Hepatocyte (in vitro differentiated cells): ENCODE measurements at regions not wholly inside any gene's neighbourhood (a gene's known extent, or its start where the extent isn't known, plus 50 kb on each side); places are given as distances from the start of the nearest gene placed in this dataset.

Source experiments
- DNase-seq: peaks from one replicate; pipeline ENCODE4 v3.0.0-alpha.2; 2016; ENCODE audit warnings: low spot score
- H2AFZ ChIP-seq: fragments of 200-600 bp; sonication (generic); 2 replicates; pipeline ENCODE4 v1.6.0; 2016; ENCODE audit warnings: antibody characterized with exemption, mild to moderate bottlenecking
- H3K27ac ChIP-seq: fragments of 200-600 bp; sonication (generic); 2 replicates; pipeline ENCODE4 v1.5.1; 2016; ENCODE audit warnings: mild to moderate bottlenecking
- H3K27me3 ChIP-seq: fragments of 200-600 bp; sonication (generic); 2 replicates; pipeline ENCODE4 v1.6.1; 2016
- H3K36me3 ChIP-seq: fragments of 200-600 bp; sonication (generic); replicated peaks from 2 replicates; pipeline ENCODE4 v1.5.1; 2016; ENCODE audit warnings: low read depth; ENCODE audit not compliant: insufficient read depth
- H3K4me1 ChIP-seq: fragments of 200-600 bp; sonication (generic); 2 replicates; pipeline ENCODE4 v1.5.1; 2016; ENCODE audit warnings: mild to moderate bottlenecking, moderate library complexity; ENCODE audit not compliant: insufficient read depth
- H3K4me2 ChIP-seq: fragments of 200-600 bp; sonication (generic); 2 replicates; pipeline ENCODE4 v1.6.0; 2016
- H3K4me3 ChIP-seq: fragments of 200-600 bp; sonication (generic); 2 replicates; pipeline ENCODE4 v1.5.1; 2016; ENCODE audit warnings: mild to moderate bottlenecking
- H3K79me2 ChIP-seq: fragments of 200-600 bp; sonication (generic); 2 replicates; pipeline ENCODE4 v1.6.0; 2017; ENCODE audit warnings: mild to moderate bottlenecking
- H3K9me2 ChIP-seq: fragments of 200-600 bp; sonication (generic); replicated peaks from 2 replicates; pipeline ENCODE4 v1.6.0; 2017; ENCODE audit warnings: mild to moderate bottlenecking; ENCODE audit not compliant: insufficient read depth
- H3K9me3 ChIP-seq: fragments of 200-600 bp; sonication (generic); 2 replicates; pipeline ENCODE4 v1.5.1; 2016; ENCODE audit warnings: low read depth, mild to moderate bottlenecking
- H4K20me1 ChIP-seq: fragments of 200-600 bp; sonication (generic); 2 replicates; pipeline ENCODE4 v1.6.0; 2016; ENCODE audit warnings: mild to moderate bottlenecking; ENCODE audit not compliant: insufficient read depth, poor library complexity, severe bottlenecking
- CTCF ChIP-seq: fragments of 200-600 bp; sonication (generic); IDR thresholded peaks from 2 replicates; pipeline ENCODE4 v1.5.1; 2016; ENCODE audit warnings: antibody characterized with exemption, mild to moderate bottlenecking; ENCODE audit not compliant: poor library complexity
- EZH2 ChIP-seq: fragments of 200-600 bp; sonication (generic); IDR thresholded peaks from 2 replicates; pipeline ENCODE4 v1.6.1; 2016; ENCODE audit warnings: antibody characterized with exemption, mild to moderate bottlenecking, borderline replicate concordance
- EZH2phosphoT487 ChIP-seq: fragments of 200-600 bp; sonication (generic); IDR thresholded peaks from one replicate; pipeline ENCODE4 v1.6.1; 2018; ENCODE audit warnings: antibody characterized with exemption, mild to moderate bottlenecking, low read depth, moderate library complexity; ENCODE audit not compliant: unreplicated experiment, severe bottlenecking
- WGBS: methylation state at CpG from one replicate; pipeline ENCODE4 v1.1.6; 2016; ENCODE audit warnings: low lambda C conversion rate; ENCODE audit errors: missing lambda C conversion rate; 5-methylcytosine and 5-hydroxymethylcytosine counted together

- DNase-seq: no peak
- Histone ChIP-seq H3K36me3 (no peaks in the 10 kb centered on the region), H3K79me2 (no peaks in the 10 kb centered on the region), H3K4me1 (peaks cover 5% of the 10 kb centered on the region), H3K4me3 (no peak overlapping the region), H3K9me2 (no peaks in the 10 kb centered on the region), H3K27me3 (peaks cover 44% of the 10 kb centered on the region), H3K9me3 (no peaks in the 10 kb centered on the region), H4K20me1 (no peaks in the 10 kb centered on the region), H3K4me2 (no peak overlapping the region), H2AFZ (no peak overlapping the region), H3K27ac (no peak overlapping the region)
- TF ChIP-seq EZH2: no peak
- no peak for TF ChIP-seq EZH2phosphoT487
- TF ChIP-seq CTCF: no peak
- 87% methylated on average over 7 of the region's 7 CpGs for WGBS
Measured at GRCh38 chr13:111659842-111660241, 339.4 kb downstream of the TEX29 start.

- Histone ChIP-seq H3K4me2 (no peak overlapping the region), H2AFZ (no peak overlapping the region), H3K4me1 (peaks cover 5% of the 10 kb centered on the region), H3K4me3 (no peak overlapping the region), H3K27ac (no peak overlapping the region), H3K79me2 (no peaks in the 10 kb centered on the region), H3K27me3 (peaks cover 34% of the 10 kb centered on the region), H3K36me3 (no peaks in the 10 kb centered on the region), H4K20me1 (no peaks in the 10 kb centered on the region), H3K9me3 (no peaks in the 10 kb centered on the region), H3K9me2 (no peaks in the 10 kb centered on the region)
- TF ChIP-seq EZH2phosphoT487: no peak
- TF ChIP-seq CTCF: no peak
- TF ChIP-seq EZH2: no peak
- no peak for DNase-seq
- WGBS: 91% methylated on average over 13 of the region's 13 CpGs
Measured at GRCh38 chr13:111661052-111661451, 340.6 kb downstream of the TEX29 start.

- Histone ChIP-seq H3K79me2 (no peaks in the 10 kb centered on the region), H3K4me3 (no peak overlapping the region), H3K9me3 (no peaks in the 10 kb centered on the region), H2AFZ (no peak overlapping the region), H3K36me3 (no peaks in the 10 kb centered on the region), H3K4me2 (no peak overlapping the region), H3K9me2 (no peaks in the 10 kb centered on the region), H3K4me1 (peaks cover 5% of the 10 kb centered on the region), H3K27me3 (peaks cover 33% of the 10 kb centered on the region), H3K27ac (no peak overlapping the region), H4K20me1 (no peaks in the 10 kb centered on the region)
- DNase-seq: no peak
- WGBS: 94% methylated on average over 9 of the region's 9 CpGs
- TF ChIP-seq EZH2phosphoT487 (no peak), EZH2 (no peak), CTCF (no peak)
Measured at GRCh38 chr13:111661776-111662175, 341.3 kb downstream of the TEX29 start.

- H4K20me1 ChIP-seq: no peaks in the 10 kb centered on the region
- TF ChIP-seq EZH2 (no peak), EZH2phosphoT487 (no peak), CTCF (no peak)
- no peak overlapping the region for H3K4me3 ChIP-seq
- H3K9me2 ChIP-seq: no peaks in the 10 kb centered on the region
- H3K27me3 ChIP-seq: peaks cover 26% of the 10 kb centered on the region
- H3K4me1 ChIP-seq: peaks cover 5% of the 10 kb centered on the region
- no peaks in the 10 kb centered on the region for H3K79me2 ChIP-seq
- H2AFZ ChIP-seq: no peak overlapping the region
- H3K4me2 ChIP-seq: no peak overlapping the region
- no peaks in the 10 kb centered on the region for H3K9me3 ChIP-seq
- DNase-seq: no peak
- H3K27ac ChIP-seq: no peak overlapping the region
- 89% methylated on average over 5 of the region's 5 CpGs for WGBS
- no peaks in the 10 kb centered on the region for H3K36me3 ChIP-seq
Measured at GRCh38 chr13:111662451-111662850, 342.0 kb downstream of the TEX29 start.
